ENCODE measurements at regions not wholly inside any gene's neighbourhood (a gene's known extent, or its start where the extent isn't known, plus 50 kb on each side); places are given as distances from the start of the nearest gene placed in this dataset.
A peak's percentile ranks its signal among the peaks of the same experiment; 100 is the strongest.

GRCh38 chr21:17250778-17251241 is 262.0 kb upstream of the CXADR start:
- Histone ChIP-seq H3K36me3 (ENCODE audit: insufficient read depth, low read length, poor library complexity, severe bottlenecking) (no peaks in the 10 kb centered on the region), H3K9me3 (ENCODE audit: low read depth, low read length, poor library complexity, severe bottlenecking) (no peaks in the 10 kb centered on the region), H3K27me3 (replicated peaks; ENCODE audit: insufficient read depth, low read depth, low read length, poor library complexity) (no peaks in the 10 kb centered on the region), H3K27ac (ENCODE audit: low read depth, low read length, poor library complexity, severe bottlenecking) (no peak overlapping the region), H3K4me1 (ENCODE audit: insufficient read depth, low read length, poor library complexity, severe bottlenecking) (no peaks in the 10 kb centered on the region), H3K4me3 (ENCODE audit: low read depth, low read length, poor library complexity, severe bottlenecking) (no peak overlapping the region)
- TF ChIP-seq EZH2 (IDR thresholded peaks at IDR 0.05; ENCODE audit: borderline replicate concordance, low read depth, low read length, poor library complexity, severe bottlenecking): no peak
- TF ChIP-seq CTCF (conservative IDR thresholded peaks at IDR 0.05; ENCODE audit: low read depth, low read length): no peak
- intact Hi-C loops (cut with micrococcal nuclease; ENCODE audit: unreplicated experiment): no loop called here
- DNase-seq (ENCODE audit: low spot score): no peak
- BruUV-seq (replicated peaks): no TSS peak
- ChIA-PET POLR2A (ENCODE audit: low non-redundant PET) (no interaction called here), CTCF (no interaction called here)

GRCh38 chr21:17257784-17258183 is 255.1 kb upstream of the CXADR start:
- Histone ChIP-seq H3K27me3 (replicated peaks; ENCODE audit: insufficient read depth, low read depth, low read length, poor library complexity) (no peaks in the 10 kb centered on the region), H3K9me3 (ENCODE audit: low read depth, low read length, poor library complexity, severe bottlenecking) (no peaks in the 10 kb centered on the region), H3K27ac (ENCODE audit: low read depth, low read length, poor library complexity, severe bottlenecking) (no peak overlapping the region), H3K4me1 (ENCODE audit: insufficient read depth, low read length, poor library complexity, severe bottlenecking) (no peaks in the 10 kb centered on the region), H3K36me3 (ENCODE audit: insufficient read depth, low read length, poor library complexity, severe bottlenecking) (no peaks in the 10 kb centered on the region), H3K4me3 (ENCODE audit: low read depth, low read length, poor library complexity, severe bottlenecking) (no peak overlapping the region)
- no TSS peak for BruUV-seq (replicated peaks)
- TF ChIP-seq CTCF (conservative IDR thresholded peaks at IDR 0.05; ENCODE audit: low read depth, low read length) (no peak), EZH2 (IDR thresholded peaks at IDR 0.05; ENCODE audit: borderline replicate concordance, low read depth, low read length, poor library complexity, severe bottlenecking) (no peak)
- intact Hi-C loops (cut with micrococcal nuclease; ENCODE audit: unreplicated experiment): no loop called here
- ChIA-PET POLR2A (ENCODE audit: low non-redundant PET) (interaction anchor here (0.6 kb wide), 1 partner anchor 920 kb away, joined by 3 read pairs; no protein-coding TSS in a partner anchor), CTCF (no interaction called here)
- peak; percentile 7 for DNase-seq (ENCODE audit: low spot score)

GRCh38 chr21:17264182-17264581 is 248.7 kb upstream of the CXADR start:
- H3K27me3 ChIP-seq (replicated peaks; ENCODE audit: insufficient read depth, low read depth, low read length, poor library complexity): no peaks in the 10 kb centered on the region
- no peak for DNase-seq (ENCODE audit: low spot score)
- ChIA-PET POLR2A (ENCODE audit: low non-redundant PET) (no interaction called here), CTCF (no interaction called here)
- no TSS peak for BruUV-seq (replicated peaks)
- no peaks in the 10 kb centered on the region for H3K36me3 ChIP-seq (ENCODE audit: insufficient read depth, low read length, poor library complexity, severe bottlenecking)
- TF ChIP-seq EZH2 (IDR thresholded peaks at IDR 0.05; ENCODE audit: borderline replicate concordance, low read depth, low read length, poor library complexity, severe bottlenecking): no peak
- no peak for TF ChIP-seq CTCF (conservative IDR thresholded peaks at IDR 0.05; ENCODE audit: low read depth, low read length)
- H3K4me3 ChIP-seq (ENCODE audit: low read depth, low read length, poor library complexity, severe bottlenecking): no peak overlapping the region
- no peaks in the 10 kb centered on the region for H3K9me3 ChIP-seq (ENCODE audit: low read depth, low read length, poor library complexity, severe bottlenecking)
- H3K4me1 ChIP-seq (ENCODE audit: insufficient read depth, low read length, poor library complexity, severe bottlenecking): no peaks in the 10 kb centered on the region
- intact Hi-C loops (cut with micrococcal nuclease; ENCODE audit: unreplicated experiment): no loop called here
- no peak overlapping the region for H3K27ac ChIP-seq (ENCODE audit: low read depth, low read length, poor library complexity, severe bottlenecking)

Data from A673 (cell line).